GM18517 (cell line): ENCODE measurements at regions not wholly inside any gene's neighbourhood (a gene's known extent, or its start where the extent isn't known, plus 50 kb on each side); places are given as distances from the start of the nearest gene placed in this dataset.

Experiments
- ATAC-seq: cut with Tn5 transposase; IDR thresholded peaks from one replicate; pipeline ENCODE4 v1.9.1; 2021; ENCODE audit warnings: mild to moderate bottlenecking, moderate library complexity; ENCODE audit not compliant: unreplicated experiment

DNA sequence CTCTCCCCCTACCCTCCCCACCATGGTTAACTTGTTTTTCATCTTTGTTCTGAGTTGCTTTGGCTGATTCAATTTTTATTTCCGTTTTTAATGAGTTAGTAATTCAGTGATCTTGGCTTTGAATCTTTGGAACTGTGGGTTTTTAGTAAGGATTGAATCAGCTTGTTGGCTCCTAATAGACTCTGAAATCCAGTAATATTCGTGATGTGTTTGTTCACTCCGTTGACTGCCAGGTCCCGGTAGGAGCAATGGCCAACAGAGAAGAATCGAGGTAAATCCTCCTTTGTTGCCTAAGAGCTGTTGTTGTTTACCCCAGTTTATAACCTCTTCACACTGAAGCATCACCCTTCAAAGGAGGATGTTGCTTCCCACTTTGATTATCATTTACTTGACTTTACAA, 92.7 kb downstream of the PCSK1 start:
- no peak for ATAC-seq

GRCh38 chr5:96339862-96340261, 93.2 kb downstream of the PCSK1 start:
- ATAC-seq: no peak

DNA sequence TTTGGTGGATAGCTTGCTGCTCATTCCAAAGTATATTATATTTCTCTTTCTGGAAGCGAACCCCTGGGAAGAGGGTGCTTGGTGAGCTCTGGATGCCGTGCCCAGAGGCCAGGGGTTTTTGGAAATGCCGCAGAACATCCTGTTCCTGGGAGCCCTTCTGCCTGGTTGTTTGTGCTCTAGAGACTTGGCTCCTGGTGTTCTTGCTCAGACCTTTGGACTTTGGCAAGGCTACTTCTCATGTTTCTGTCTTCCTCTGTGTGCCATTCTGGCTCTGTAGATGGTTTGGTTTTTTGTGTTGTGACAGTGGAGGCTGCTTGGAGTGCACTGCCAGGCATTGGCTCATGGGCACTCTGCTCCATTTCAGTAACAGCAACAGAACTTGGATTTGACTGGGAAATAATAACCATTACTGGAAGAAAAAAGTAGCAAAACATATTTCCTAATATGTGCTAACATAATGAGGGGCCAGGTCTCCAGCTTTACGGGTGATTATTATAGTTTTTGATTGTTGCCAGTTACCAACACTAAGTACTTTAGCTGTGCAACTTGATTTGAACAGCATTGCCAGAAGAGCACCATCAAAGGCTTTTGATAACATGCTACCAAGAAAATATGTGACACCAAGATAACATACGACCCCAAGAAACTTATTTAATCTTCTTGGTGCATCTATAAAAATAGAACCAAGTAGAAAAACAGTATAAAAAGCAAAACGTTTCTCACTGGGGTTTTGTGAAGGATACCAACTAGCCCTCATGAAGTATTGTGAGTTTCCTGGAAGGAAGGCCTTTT, 94.2 kb downstream of the PCSK1 start:
- no peak for ATAC-seq

DNA sequence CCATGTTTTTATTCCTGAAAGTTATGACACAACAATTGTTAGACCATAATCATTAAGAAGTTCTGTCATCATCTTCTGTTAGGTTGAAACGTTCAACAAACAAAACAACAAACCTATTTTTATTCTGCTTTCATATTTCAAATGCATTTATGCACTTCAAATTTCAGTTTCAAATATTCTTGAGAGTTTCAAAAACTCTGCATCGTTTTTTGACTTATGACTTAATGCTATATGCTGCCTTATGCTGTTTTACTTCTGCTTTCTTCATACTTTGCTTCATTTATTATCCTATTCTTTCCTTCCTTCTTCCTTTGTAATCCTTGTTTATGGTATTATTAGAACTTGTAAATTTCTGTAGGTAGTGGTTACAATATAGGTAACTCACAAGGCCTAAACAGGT, 95.0 kb downstream of the PCSK1 start:
- ATAC-seq: peak; percentile 66

- ATAC-seq: no peak
Observed at GRCh38 chr5:96337048-96337781, 95.8 kb downstream of the PCSK1 start.

DNA sequence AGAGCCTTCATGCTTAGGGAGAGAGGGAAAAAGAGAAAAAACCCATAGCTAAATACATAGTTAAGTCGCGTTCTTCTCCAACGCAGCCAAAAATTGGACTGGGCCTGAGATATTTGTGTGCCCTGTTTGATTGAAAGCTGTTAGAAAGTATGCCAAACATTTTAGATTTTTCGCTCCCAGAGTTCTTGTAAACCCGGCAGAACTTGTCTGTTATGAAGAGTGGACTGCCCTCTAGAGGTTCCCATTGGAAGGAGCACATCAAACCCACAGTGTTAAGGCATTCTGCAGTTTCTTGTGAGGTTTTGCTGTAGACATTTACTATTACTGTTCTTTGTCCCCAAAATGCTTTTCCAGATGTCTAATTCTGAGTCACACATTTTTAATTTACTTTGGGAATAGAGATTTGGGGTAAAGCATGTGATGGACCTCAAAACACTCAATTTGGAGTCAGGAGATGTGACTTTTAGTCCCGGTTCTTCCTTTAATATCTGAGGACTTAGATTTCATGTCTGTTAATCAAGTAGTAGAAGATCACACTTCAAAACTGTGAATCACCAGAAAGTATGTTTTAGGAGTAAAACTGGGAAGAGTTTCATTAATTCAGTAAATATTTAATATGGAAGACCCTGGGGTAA, 96.6 kb downstream of the PCSK1 start:
- ATAC-seq: peak; percentile 52

- no peak for ATAC-seq
Observed at GRCh38 chr5:96335873-96336272, 97.2 kb downstream of the PCSK1 start.

DNA sequence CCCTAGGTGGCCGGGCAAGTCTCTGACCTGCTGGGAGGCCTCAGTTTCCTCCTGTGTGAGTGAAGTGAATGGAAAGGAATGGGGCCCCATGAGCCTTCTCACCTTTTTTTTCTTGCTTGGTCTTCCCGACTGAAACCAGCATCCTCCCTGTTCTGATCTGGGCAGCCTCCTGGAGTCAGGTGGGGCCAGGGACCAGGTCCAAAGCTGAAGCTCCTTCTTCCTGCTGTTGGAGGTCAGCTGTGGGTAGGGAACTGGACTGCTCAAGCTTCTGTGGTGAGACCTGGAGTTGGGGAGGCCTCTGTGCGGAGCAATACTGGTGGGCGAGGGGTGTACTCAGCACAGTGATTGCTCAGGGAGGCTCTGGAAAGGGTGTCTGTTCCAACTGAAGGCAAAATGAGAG, 99.7 kb downstream of the PCSK1 start:
- no peak for ATAC-seq

- no peak for ATAC-seq
Observed at GRCh38 chr5:96332535-96333366, 100.3 kb downstream of the PCSK1 start.

DNA sequence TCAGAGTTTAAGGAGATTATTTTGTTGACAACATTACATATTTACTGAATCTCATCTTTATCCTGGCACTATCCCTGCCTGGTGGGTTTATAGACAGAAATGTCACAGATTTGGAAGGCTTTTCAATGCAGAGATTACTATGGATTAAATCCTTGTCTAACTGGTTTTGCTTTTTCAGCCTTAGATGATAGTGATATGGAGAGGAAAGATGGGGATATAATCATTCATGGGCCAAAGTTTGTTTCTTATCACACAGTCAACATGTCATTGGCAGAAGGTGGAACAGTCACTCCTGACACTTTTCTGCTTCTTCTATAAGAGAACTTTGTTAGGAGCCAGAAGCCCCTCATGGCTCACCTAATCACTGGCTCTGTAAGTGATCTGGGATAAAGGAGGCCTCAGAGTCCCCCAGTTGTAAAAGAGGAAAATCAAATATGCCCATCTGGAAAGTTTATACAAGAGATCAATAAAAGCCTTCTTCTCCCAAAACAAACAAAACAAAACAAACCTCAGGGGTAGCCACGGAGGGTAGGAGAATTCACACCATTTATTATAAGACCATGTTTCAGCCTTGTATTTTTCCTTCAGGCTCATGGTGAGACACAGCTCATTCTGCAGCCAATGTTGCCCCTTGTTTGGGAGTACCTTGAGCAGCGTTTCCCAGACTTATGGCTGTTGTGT, 101.2 kb downstream of the PCSK1 start:
- ATAC-seq: no peak

DNA sequence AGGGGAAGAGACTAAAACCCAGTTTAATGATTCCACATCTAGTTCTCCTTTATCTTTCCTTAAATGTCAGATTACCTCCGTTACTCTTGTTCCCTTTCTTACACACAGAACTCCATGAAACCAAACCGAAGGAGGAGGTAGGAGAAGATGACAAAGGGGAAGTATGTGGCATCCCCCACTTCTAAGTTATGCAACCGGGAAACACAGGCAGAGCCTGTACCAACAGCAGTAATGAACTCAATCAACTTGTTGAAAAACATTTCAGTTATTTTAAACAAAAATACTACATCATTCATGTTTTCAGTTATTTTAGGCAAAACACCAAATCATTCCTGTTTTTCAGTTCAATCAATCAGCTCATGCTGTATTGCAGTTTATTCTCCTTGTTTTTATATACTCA, 101.8 kb downstream of the PCSK1 start:
- no peak for ATAC-seq

DNA sequence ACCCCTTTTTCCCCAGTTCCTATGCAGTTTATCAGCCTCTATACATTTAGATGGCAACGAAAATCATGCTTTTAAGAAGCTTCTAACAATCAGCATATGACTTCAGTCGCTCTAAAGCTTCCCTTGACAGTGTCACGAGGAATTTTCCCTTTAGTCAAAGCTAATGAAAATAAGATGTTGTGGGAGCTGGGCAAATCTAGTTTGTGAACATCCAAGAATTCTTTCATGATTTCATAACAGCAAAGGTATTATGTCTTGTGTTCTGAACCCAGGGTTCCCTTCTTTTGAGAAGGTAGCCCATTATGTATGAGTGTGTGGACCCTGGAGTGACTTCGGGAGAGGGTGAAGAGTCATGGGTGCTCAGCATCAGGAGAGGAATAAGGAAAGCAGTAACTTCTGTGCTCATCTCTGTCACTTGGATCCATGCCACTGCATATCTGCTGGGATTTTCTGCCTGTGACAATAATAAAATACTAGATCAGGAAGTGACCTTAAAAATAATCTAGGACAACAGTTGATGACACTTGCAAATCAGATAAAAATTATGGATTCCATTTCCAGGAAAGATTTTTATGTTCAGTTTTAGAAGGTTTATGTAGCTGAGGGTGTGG, 102.4 kb downstream of the PCSK1 start:
- no peak for ATAC-seq

DNA sequence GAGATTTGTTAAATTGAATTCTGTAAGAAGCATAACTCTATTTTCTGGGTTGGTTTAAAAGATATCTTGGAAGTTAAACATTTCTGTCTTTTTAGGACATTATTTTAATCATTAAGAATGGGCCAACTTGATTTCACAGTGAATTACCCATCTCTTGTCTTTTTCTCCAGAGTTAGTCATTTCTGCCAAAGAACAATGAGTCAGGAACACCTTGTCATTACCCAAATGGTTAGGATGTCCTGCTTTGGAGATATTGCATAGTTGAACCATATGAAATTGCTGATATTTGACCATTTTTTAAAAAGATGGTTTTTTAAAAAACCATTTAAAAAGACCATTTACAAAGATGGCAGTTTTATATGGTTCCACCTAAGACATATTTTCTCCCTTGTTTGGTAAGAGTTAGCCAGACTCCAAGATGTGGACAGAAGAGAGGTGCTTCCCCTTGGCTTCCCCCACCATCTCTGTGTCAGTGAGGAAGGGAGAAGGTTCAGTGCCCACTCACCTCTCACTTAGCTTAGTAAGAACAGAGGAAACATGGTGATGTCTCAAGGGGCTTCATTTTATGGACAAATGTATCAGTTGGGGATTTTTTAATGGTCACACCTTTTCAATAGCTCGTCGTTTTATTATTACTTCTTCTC, 103.0 kb downstream of the PCSK1 start:
- ATAC-seq: no peak

DNA sequence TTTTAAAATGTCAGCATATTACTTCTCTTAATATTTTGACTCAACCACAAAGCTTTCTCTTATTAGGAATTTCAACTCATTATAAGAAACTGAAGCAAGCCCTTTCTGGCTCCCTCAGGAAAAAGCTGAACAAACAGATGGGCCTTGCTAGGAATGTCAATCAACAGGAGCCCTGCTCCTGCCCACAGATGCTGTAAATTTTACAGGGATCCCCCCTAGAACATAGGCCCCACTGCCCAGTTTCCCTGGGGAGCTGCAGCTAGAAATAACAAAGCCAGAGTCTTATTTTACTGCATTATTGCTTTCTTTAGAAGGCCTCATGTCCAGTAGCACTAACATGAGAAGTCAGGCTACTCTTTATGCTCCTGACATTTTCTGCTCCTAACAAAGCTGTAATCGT, 103.8 kb downstream of the PCSK1 start:
- no peak for ATAC-seq

DNA sequence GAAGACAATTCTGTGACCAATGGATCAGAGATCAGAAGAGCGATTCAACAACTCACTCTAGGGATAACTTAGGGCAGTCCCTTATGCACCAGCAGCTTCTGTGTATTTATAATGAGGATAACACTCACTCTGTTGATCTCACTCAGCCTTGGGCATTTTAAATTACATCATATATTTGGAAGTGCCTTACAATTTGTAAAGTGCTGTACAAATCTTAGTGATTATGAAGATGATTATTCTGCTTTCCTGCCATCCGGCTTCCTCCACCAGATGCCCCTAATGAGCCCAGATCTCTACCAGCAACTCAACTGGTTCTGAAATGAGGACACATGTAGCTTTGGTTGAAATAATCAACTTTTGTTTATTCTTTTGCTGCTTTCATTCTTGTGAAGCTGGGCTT, 105.3 kb downstream of the PCSK1 start:
- no peak for ATAC-seq

DNA sequence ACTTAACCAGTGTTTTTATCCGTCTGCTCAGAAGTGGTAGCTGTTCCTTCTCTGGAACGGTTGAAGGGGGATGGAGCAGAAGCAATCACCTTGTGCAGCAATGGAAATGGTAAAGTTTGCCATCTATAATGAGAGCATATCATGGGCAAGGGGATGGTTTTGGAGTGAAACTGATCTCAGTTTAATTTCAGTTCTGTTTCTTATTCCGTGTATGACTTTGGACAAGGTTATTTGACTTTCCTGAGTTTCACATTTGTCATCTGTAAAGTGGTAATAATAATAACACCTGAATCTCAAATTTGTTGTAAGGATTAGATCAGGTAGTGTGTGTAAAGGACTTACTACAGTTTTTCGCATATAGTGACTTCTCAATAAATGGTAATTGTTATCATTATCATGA, 106.1 kb downstream of the PCSK1 start:
- ATAC-seq: peak; percentile 92

DNA sequence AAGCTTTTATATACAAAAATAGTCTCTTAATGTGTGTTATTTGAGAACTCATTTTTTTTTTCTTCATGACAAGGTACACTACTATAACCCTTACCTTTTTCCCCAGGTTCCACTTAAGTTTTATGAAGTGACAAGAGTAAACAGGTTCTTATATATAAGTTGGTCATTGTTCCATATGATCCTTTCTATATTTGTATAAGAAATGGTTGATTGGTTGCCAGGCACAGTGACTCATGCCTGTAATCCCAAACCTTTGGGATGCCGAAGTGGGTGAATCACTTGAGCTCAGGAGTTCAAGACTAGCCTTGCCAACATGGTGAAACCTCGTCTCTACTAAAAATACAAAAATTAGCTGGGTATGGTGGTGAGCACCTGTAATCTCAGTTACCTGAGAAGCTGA, 108.3 kb downstream of the PCSK1 start:
- ATAC-seq: no peak

- no peak for ATAC-seq
Observed at GRCh38 chr5:96322865-96323264, 110.2 kb downstream of the PCSK1 start.

DNA sequence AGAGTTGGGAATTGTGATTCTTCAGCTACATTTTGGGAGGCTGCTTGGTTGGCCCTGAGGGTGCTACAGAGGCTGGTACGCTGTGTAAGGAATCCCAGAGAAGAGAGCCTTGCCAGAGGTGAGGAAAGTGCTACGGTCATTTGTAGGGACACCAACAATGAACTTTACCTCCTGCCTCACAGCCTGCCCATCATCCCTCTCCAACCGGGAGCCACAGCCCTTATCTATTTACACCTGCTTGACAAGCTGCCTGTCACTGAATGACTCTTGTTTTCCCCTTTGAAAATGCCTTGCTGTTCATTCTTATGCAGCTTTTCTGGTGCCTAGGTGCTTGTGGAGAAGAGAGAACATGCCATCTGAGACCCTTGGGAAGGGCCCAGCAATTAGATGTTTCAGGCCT, 110.8 kb downstream of the PCSK1 start:
- no peak for ATAC-seq

DNA sequence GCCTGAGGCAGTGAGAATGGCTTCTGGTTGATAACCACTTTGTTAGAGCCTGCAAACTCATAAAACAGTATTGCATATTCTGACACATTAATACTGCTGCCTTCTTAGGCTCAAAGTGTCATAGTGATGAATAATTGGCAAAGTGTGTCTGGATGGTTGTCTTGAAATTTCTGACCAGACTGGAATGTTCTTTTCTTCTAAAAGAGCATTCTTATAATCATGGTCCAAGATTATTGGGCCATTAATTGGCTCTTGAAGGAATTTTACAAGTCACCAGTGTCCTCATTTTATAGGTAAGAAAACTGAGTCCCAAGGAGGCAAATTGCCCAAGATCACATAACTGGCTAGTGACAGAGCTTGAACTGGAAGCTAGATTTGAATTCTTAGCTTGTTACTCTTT, 111.7 kb downstream of the PCSK1 start:
- ATAC-seq: no peak
